Stimulated activated CD4-positive, alpha-beta T cell treated with anti-CD3 and anti-CD28 coated beads, Interleukin-12 subunit alpha, Interleukin-12 subunit beta, amount 100 ng/mL, for 24 hours (primary cell): ENCODE measurements at regions not wholly inside any gene's neighbourhood (a gene's known extent, or its start where the extent isn't known, plus 50 kb on each side); places are given as distances from the start of the nearest gene placed in this dataset.

Source experiments
- DNase-seq, 2 experiments: peaks; one replicate each; pipeline ENCODE4 v3.0.0-alpha.2; 2020; ENCODE audit warnings: low read depth in 2 of 2

- DNase-seq = no peak
These were observed 111.9 kb upstream of the VRK2 start for GRCh38 chr2:57934659-57935058.

- DNase-seq = no peak
These were observed 110.4 kb upstream of the VRK2 start for GRCh38 chr2:57936216-57936615.

GRCh38 chr2:57937456-57937855 lies 109.2 kb upstream of the VRK2 start:
- no peak for DNase-seq

GRCh38 chr2:57941816-57942215 lies 104.8 kb upstream of the VRK2 start:
- no peak for DNase-seq

GRCh38 chr2:57943315-57943714 lies 103.3 kb upstream of the VRK2 start:
- no peak for DNase-seq

GRCh38 chr2:57947398-57947797 lies 99.2 kb upstream of the VRK2 start:
- DNase-seq = no peak

- DNase-seq = no peak
These were observed 92.6 kb upstream of the VRK2 start for GRCh38 chr2:57954020-57954419.

- DNase-seq = no peak
These were observed 89.4 kb upstream of the VRK2 start for GRCh38 chr2:57957238-57957637.

GRCh38 chr2:57959390-57959789 lies 87.2 kb upstream of the VRK2 start:
- no peak for DNase-seq

- DNase-seq = no peak
These were observed 83.7 kb upstream of the VRK2 start for GRCh38 chr2:57962861-57963260.

GRCh38 chr2:57965219-57965618 lies 81.4 kb upstream of the VRK2 start:
- DNase-seq = no peak

GRCh38 chr2:57965961-57966360 lies 80.6 kb upstream of the VRK2 start:
- DNase-seq = no peak

- no peak for DNase-seq
These were observed 72.9 kb upstream of the VRK2 start for GRCh38 chr2:57973621-57974186.

- no peak for DNase-seq
These were observed 67.4 kb upstream of the VRK2 start for GRCh38 chr2:57979158-57979557.

GRCh38 chr2:57981083-57981768 lies 65.4 kb upstream of the VRK2 start:
- DNase-seq = no peak

GRCh38 chr2:57987835-57988573 lies 58.6 kb upstream of the VRK2 start:
- no peak for DNase-seq

- DNase-seq = no peak
These were observed 56.4 kb upstream of the VRK2 start for GRCh38 chr2:57990118-57990725.
